Keratinocyte (primary cell): ENCODE measurements at regions not wholly inside any gene's neighbourhood (a gene's known extent, or its start where the extent isn't known, plus 50 kb on each side); places are given as distances from the start of the nearest gene placed in this dataset.

Source experiments
- DNase-seq: peaks from one replicate; pipeline ENCODE4 v3.0.0-alpha.2; 2011; ENCODE audit warnings: low read depth, missing footprints, low spot score
- FAIRE-seq: peaks from 2 replicates; lab custom pipeline; 2011; peaks lifted over from hg19 to GRCh38; lab: Jason Lieb, UNC
- H2AFZ ChIP-seq: 2 replicates; pipeline ENCODE4 v1.6.0; 2012; ENCODE audit warnings: low read length, control low read depth, inconsistent platforms; ENCODE audit not compliant: control insufficient read depth
- H3K27ac ChIP-seq: 2 replicates; pipeline ENCODE4 v1.5.1; 2011; ENCODE audit warnings: low read length; ENCODE audit not compliant: control insufficient read depth, insufficient read depth
- H3K27me3 ChIP-seq: 3 replicates; pipeline ENCODE4 v1.6.0; 2011; ENCODE audit warnings: low read length; ENCODE audit not compliant: control insufficient read depth, insufficient read depth; ENCODE audit errors: extremely low read depth
- H3K36me3 ChIP-seq, 2 experiments: 2 replicates in 1 of 2; 3 replicates in 1 of 2; pipeline ENCODE4 v1.5.1; 2011; ENCODE audit warnings: low read length in 2 of 2, mild to moderate bottlenecking in 1 of 2; ENCODE audit not compliant: control insufficient read depth in 2 of 2, insufficient read depth in 2 of 2; ENCODE audit errors: extremely low read depth in 1 of 2
- H3K4me1 ChIP-seq: 3 replicates; pipeline ENCODE4 v1.5.1; 2011; ENCODE audit warnings: low read length; ENCODE audit not compliant: control insufficient read depth, insufficient read depth; ENCODE audit errors: extremely low read depth
- H3K4me2 ChIP-seq: 3 replicates; pipeline ENCODE4 v1.6.0; 2011; ENCODE audit warnings: low read depth, low read length; ENCODE audit not compliant: control insufficient read depth, insufficient read depth; ENCODE audit errors: extremely low read depth
- H3K4me3 ChIP-seq, 3 experiments: fragments of 200-600 bp in 1 of 3; sonication (generic) in 1 of 3; 2 replicates in 2 of 3; 3 replicates in 1 of 3; pipeline ENCODE4 v1.5.1; 2011 to 2016; ENCODE audit warnings: low read length in 3 of 3, mild to moderate bottlenecking in 3 of 3, control low read depth in 2 of 3, inconsistent platforms in 1 of 3, low read depth in 1 of 3, mixed read lengths in 1 of 3, mixed run types in 1 of 3, moderate library complexity in 1 of 3; ENCODE audit not compliant: control insufficient read depth in 2 of 3, insufficient read depth in 2 of 3; ENCODE audit errors: extremely low read depth in 1 of 3
- H3K79me2 ChIP-seq: 2 replicates; pipeline ENCODE4 v1.6.0; 2012; ENCODE audit warnings: low read length; ENCODE audit not compliant: control insufficient read depth, insufficient read depth
- H3K9ac ChIP-seq: 3 replicates; pipeline ENCODE4 v1.6.0; 2011; ENCODE audit warnings: low read length; ENCODE audit not compliant: control insufficient read depth, insufficient read depth; ENCODE audit errors: extremely low read depth
- H3K9me1 ChIP-seq: 3 replicates; pipeline ENCODE4 v1.6.0; 2011; ENCODE audit warnings: low read length; ENCODE audit not compliant: control insufficient read depth, insufficient read depth; ENCODE audit errors: extremely low read depth
- H3K9me3 ChIP-seq: 2 replicates; pipeline ENCODE4 v1.5.1; 2012; ENCODE audit warnings: low read depth, low read length; ENCODE audit not compliant: control insufficient read depth
- H4K20me1 ChIP-seq: 3 replicates; pipeline ENCODE4 v1.6.0; 2011; ENCODE audit warnings: low read length; ENCODE audit not compliant: control insufficient read depth, insufficient read depth; ENCODE audit errors: extremely low read depth
- EZH2 ChIP-seq: IDR thresholded peaks from one replicate; pipeline ENCODE4 v1.6.1; 2012; ENCODE audit warnings: inconsistent platforms, mild to moderate bottlenecking, low read length, moderate library complexity
- dilution Hi-C: fragments of 300-500 bp; cut with MboI; formaldehyde crosslinking; loops from one replicate; pipeline ENCODE4 v1.7.0; 2020; ENCODE audit warnings: low sequenced_read_pairs; ENCODE audit not compliant: extremely low pct_ligation_motif_present
- TF ChIP-seq, protein P1 (sequence below), 3 experiments: IDR thresholded peaks in 1 of 3; conservative IDR thresholded peaks in 1 of 3; optimal IDR thresholded peaks in 1 of 3; 2 replicates in 2 of 3; 3 replicates in 1 of 3; pipeline versions ENCODE3 to v1.5.1; 2011; ENCODE audit warnings: low read length in 3 of 3, mild to moderate bottlenecking in 3 of 3, moderate library complexity in 2 of 3, control low read depth in 1 of 3, inconsistent platforms in 1 of 3; ENCODE audit not compliant: insufficient read depth in 2 of 3; ENCODE audit errors: extremely low read depth in 1 of 3

DNA sequence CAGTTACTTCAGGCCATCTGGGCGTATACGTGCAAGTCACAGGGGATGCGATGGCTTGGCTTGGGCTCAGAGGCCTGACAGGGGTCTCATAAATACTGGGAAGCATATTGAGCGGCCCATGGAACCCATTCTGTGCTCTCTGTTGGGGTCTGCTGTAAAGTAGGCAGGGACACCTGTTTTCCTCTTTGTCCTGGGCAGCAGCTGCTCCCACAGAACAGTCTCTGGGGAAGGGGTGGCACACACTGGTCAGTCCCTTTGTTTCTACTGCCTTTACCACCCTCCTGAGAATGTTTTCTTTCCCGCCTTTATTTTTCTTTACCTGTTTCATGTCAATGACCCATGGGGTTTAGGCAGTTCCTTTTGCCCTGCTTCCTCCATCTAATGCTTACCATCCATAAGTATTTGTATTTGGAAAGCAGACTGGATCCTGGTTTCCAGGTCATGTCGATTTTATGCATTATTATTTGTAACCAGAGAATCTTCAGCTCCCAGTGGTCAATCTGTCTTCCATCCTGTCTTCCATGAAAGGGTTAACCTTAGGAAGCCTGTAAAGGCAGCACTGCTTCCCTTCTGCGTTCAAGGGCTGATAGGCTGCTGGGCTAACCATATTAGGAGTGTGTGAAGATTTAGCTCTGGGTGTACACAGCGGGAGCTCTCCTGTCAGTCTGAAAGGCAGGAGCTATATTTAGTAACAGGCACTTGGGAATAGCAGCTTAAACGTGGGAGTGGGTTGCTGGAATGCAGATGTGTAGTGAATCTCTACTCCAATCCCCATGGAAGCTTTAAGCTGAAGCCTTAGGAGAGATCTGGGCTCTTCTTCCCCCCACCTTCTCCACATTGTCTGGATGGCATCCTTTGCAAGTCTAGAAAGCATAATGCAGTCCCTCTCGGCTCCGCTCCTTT lies 124.0 kb downstream of the DYRK2 start:
- TF ChIP-seq, protein P1, sequence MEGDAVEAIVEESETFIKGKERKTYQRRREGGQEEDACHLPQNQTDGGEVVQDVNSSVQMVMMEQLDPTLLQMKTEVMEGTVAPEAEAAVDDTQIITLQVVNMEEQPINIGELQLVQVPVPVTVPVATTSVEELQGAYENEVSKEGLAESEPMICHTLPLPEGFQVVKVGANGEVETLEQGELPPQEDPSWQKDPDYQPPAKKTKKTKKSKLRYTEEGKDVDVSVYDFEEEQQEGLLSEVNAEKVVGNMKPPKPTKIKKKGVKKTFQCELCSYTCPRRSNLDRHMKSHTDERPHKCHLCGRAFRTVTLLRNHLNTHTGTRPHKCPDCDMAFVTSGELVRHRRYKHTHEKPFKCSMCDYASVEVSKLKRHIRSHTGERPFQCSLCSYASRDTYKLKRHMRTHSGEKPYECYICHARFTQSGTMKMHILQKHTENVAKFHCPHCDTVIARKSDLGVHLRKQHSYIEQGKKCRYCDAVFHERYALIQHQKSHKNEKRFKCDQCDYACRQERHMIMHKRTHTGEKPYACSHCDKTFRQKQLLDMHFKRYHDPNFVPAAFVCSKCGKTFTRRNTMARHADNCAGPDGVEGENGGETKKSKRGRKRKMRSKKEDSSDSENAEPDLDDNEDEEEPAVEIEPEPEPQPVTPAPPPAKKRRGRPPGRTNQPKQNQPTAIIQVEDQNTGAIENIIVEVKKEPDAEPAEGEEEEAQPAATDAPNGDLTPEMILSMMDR (optimal IDR thresholded peaks at IDR 0.05 in 1 of 3, IDR thresholded peaks at IDR 0.05 in 1 of 3, conservative IDR thresholded peaks at IDR 0.05 in 1 of 3; ENCODE audit: extremely low read depth in 1 of 3, insufficient read depth in 2 of 3, low read length in 3 of 3): no peak
- no peak for TF ChIP-seq EZH2
- no peak overlapping the region for H3K4me2 ChIP-seq
- no peaks in the 10 kb centered on the region for H3K9me1 ChIP-seq
- H3K9me3 ChIP-seq: no peaks in the 10 kb centered on the region
- no peak for DNase-seq
- dilution Hi-C loops: no loop called here
- no peak overlapping the region for H3K9ac ChIP-seq
- H3K27me3 ChIP-seq: no peaks in the 10 kb centered on the region
- H2AFZ ChIP-seq: peak overlapping the region; percentile 10
- peaks cover 12% of the 10 kb centered on the region for H3K4me1 ChIP-seq
- H3K4me3 ChIP-seq: no peak overlapping the region
- H4K20me1 ChIP-seq: no peaks in the 10 kb centered on the region
- no peak overlapping the region for H3K27ac ChIP-seq
- no peak for FAIRE-seq
- H3K36me3 ChIP-seq: no peaks in the 10 kb centered on the region
- no peaks in the 10 kb centered on the region for H3K79me2 ChIP-seq

DNA sequence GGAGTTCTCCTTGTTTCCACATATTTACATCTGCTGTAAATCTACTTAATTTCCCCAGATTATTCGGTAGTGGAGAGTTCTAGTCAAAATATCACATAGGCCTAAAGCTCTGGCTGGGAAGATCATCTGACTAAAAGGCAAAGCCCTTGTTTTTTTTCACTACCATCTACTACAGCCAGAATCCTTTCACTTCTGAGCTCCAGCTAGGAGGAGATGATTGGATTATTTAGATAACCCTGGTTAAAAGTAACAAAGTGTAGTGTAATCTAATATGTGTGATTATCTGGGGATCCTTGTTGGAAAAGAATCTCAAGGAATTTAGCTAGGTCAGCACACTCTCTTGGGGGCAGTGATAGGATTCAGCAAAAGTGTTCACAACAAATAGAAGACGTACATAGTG lies 125.4 kb downstream of the DYRK2 start:
- H3K4me1 ChIP-seq: peaks cover 12% of the 10 kb centered on the region
- no peak overlapping the region for H3K4me2 ChIP-seq
- H3K27me3 ChIP-seq: no peaks in the 10 kb centered on the region
- H3K79me2 ChIP-seq: no peaks in the 10 kb centered on the region
- H4K20me1 ChIP-seq: no peaks in the 10 kb centered on the region
- TF ChIP-seq EZH2: no peak
- TF ChIP-seq, protein P1 (optimal IDR thresholded peaks at IDR 0.05 in 1 of 3, IDR thresholded peaks at IDR 0.05 in 1 of 3, conservative IDR thresholded peaks at IDR 0.05 in 1 of 3; ENCODE audit: extremely low read depth in 1 of 3, insufficient read depth in 2 of 3, low read length in 3 of 3): no peak
- no peak overlapping the region for H3K4me3 ChIP-seq
- H3K27ac ChIP-seq: no peak overlapping the region
- H2AFZ ChIP-seq: no peak overlapping the region
- no peaks in the 10 kb centered on the region for H3K9me3 ChIP-seq
- DNase-seq (no peak), FAIRE-seq (no peak)
- no peak overlapping the region for H3K9ac ChIP-seq
- no peaks in the 10 kb centered on the region for H3K9me1 ChIP-seq
- H3K36me3 ChIP-seq: no peaks in the 10 kb centered on the region
- dilution Hi-C loops: no loop called here
